Natural killer cell (primary cell): ENCODE measurements at regions not wholly inside any gene's neighbourhood (a gene's known extent, or its start where the extent isn't known, plus 50 kb on each side); places are given as distances from the start of the nearest gene placed in this dataset.
"Not testable (repeated sequence)": the region's sequence is repeated elsewhere in the genome, so short reads cannot be mapped to it uniquely, and the experiment has no call there.

Experiments
- ATAC-seq, 3 donors: fragments of 150-1000 bp in 2 of 3; fragments of 200-7000 bp in 1 of 3; cut with Tn5 transposase; 1 replicate in 1 of 3; 2 replicates in 2 of 3; pipeline ENCODE4 v1.10.0; 2021; ENCODE audit warnings: mild to moderate bottlenecking in 2 of 3, moderate library complexity in 2 of 3
- DNase-seq, 2 donors: peaks; one replicate each; pipeline versions ENCODE4 v3.0.0 to v3.0.0-alpha.2; 2013 to 2021; ENCODE audit warnings: mixed read lengths in 1 of 2
- H3K27ac ChIP-seq: one replicate; pipeline ENCODE4 v1.5.1; 2013; ENCODE audit warnings: mild to moderate bottlenecking, low read length
- H3K27me3 ChIP-seq: one replicate; pipeline ENCODE4 v1.6.1; 2013; ENCODE audit warnings: low read length; ENCODE audit not compliant: control insufficient read depth, insufficient read depth
- H3K36me3 ChIP-seq: one replicate; pipeline ENCODE4 v1.6.1; 2013; ENCODE audit warnings: low read length; ENCODE audit not compliant: control insufficient read depth, insufficient read depth
- H3K4me1 ChIP-seq: one replicate; pipeline ENCODE4 v1.6.1; 2013; ENCODE audit warnings: low read length; ENCODE audit not compliant: control insufficient read depth, insufficient read depth
- H3K4me3 ChIP-seq: one replicate; pipeline ENCODE4 v1.5.1; 2013; ENCODE audit warnings: low read length
- H3K9me3 ChIP-seq: one replicate; pipeline ENCODE4 v1.6.1; 2013; ENCODE audit warnings: low read length; ENCODE audit not compliant: control insufficient read depth, insufficient read depth
- H3K27ac Mint-ChIP-seq, 2 donors: one replicate each; pipeline ENCODE4 v1.8.0; 2022; ENCODE audit warnings: mild to moderate bottlenecking in 2 of 2, mixed read lengths in 2 of 2, moderate library complexity in 1 of 2
- H3K27me3 Mint-ChIP-seq, 2 donors: one replicate each; pipeline ENCODE4 v1.8.0; 2022; ENCODE audit warnings: low read depth in 2 of 2, mixed read lengths in 2 of 2
- H3K36me3 Mint-ChIP-seq: one replicate; pipeline ENCODE4 v1.8.0; 2022; ENCODE audit warnings: mixed read lengths
- H3K4me1 Mint-ChIP-seq, 2 donors: one replicate each; pipeline ENCODE4 v1.8.0; 2022; ENCODE audit warnings: mixed read lengths in 2 of 2
- H3K4me3 Mint-ChIP-seq: one replicate; pipeline ENCODE4 v1.8.0; 2022; ENCODE audit warnings: mild to moderate bottlenecking, moderate library complexity, mixed read lengths
- H3K9me3 Mint-ChIP-seq, 2 donors: one replicate each; pipeline ENCODE4 v1.8.0; 2022; ENCODE audit warnings: mixed read lengths in 2 of 2
- CTCF ChIP-seq: fragments of 200-600 bp; IDR thresholded peaks from one replicate; pipeline ENCODE4 v1.8.0; 2022; ENCODE audit warnings: antibody characterized with exemption
- WGBS: methylation state at CpG from one replicate; pipeline ENCODE4 v1.1.7; 2013; ENCODE audit warnings: missing lambda C conversion rate; ENCODE audit not compliant: insufficient coverage; 5-methylcytosine and 5-hydroxymethylcytosine counted together
- intact Hi-C: fragments of 100-400 bp; cut with micrococcal nuclease; formaldehyde crosslinking; loops from one replicate; pipeline ENCODE4 v1.14.2; 2022

- peak; percentile 88 to 99 (median 95) for ATAC-seq
- H3K4me1 ChIP-seq: peaks cover 3% of the 10 kb centered on the region
- Mint-ChIP-seq H3K36me3 (no peaks in the 10 kb centered on the region), H3K9me3 (no peaks in the 10 kb centered on the region), H3K27ac (peak overlapping the region in 1 of 2 donors; percentile 15), H3K27me3 (peaks cover 7 to 9% of the 10 kb centered on the region in 2 donors), H3K4me1 (peaks cover 16 to 20% of the 10 kb centered on the region in 2 donors), H3K4me3 (no peak overlapping the region)
- intact Hi-C loops: loop anchor here (1.0 to 2.0 kb wide), 4 partner anchors 151 to 583 kb away; no protein-coding TSS in a partner anchor
- no peaks in the 10 kb centered on the region for H3K27me3 ChIP-seq
- no peak overlapping the region for H3K4me3 ChIP-seq
- no peaks in the 10 kb centered on the region for H3K9me3 ChIP-seq
- peak; percentile 56 to 84 for DNase-seq
- no peak overlapping the region for H3K27ac ChIP-seq
- 18% methylated on average over 12 of the region's 17 CpGs for WGBS
- peak; percentile 82 for TF ChIP-seq CTCF
- no peaks in the 10 kb centered on the region for H3K36me3 ChIP-seq
Measured at GRCh38 chr7:142632271-142633134, 116.8 kb upstream of the PRSS1 start.

DNA sequence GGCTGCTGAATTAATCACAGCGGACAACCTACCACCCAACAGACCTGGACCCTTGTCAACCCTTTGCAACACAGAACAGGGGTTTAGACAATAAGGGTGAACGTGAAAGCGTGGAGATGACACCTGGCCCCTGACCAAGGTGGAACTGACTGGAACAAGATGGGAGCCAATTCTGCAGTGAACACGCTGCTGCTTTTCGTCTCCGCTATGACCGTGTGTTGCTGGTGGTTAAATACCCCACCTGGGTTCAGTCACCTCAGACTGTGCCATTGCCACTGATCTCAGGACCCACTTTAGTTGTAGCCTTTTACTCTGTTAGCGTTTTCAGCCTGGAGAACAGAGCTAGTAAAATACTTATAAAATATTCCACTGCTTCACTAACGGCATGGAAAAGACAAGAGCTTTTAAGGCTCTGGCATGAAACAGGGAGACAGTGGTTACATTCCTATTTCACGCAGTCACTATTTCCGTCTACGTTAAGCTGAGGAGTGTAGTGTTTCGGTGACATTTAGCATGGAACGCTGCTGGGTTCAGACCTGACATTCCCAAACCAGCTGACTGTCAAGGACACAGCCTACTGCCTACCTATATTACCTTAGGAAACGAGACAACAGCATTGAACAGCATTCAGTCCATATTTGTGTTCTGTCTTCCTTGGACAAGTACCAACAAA lies 119.5 kb upstream of the PRSS1 start:
- Histone ChIP-seq H3K4me1 (peaks cover 3% of the 10 kb centered on the region), H3K9me3 (no peaks in the 10 kb centered on the region), H3K36me3 (no peaks in the 10 kb centered on the region), H3K4me3 (no peak overlapping the region), H3K27ac (no peak overlapping the region), H3K27me3 (peaks cover 4% of the 10 kb centered on the region)
- 93% methylated on average over 15 of the region's 15 CpGs for WGBS
- ATAC-seq (no peak), DNase-seq (no peak)
- no peaks in the 10 kb centered on the region for H3K9me3 Mint-ChIP-seq
- H3K4me3 Mint-ChIP-seq: no peak overlapping the region
- peaks cover 7 to 15% of the 10 kb centered on the region in 2 donors for H3K4me1 Mint-ChIP-seq
- no peak for TF ChIP-seq CTCF
- no peak overlapping the region for H3K27ac Mint-ChIP-seq
- peaks cover 7 to 12% of the 10 kb centered on the region in 2 donors for H3K27me3 Mint-ChIP-seq
- intact Hi-C loops: no loop called here
- no peaks in the 10 kb centered on the region for H3K36me3 Mint-ChIP-seq

DNA sequence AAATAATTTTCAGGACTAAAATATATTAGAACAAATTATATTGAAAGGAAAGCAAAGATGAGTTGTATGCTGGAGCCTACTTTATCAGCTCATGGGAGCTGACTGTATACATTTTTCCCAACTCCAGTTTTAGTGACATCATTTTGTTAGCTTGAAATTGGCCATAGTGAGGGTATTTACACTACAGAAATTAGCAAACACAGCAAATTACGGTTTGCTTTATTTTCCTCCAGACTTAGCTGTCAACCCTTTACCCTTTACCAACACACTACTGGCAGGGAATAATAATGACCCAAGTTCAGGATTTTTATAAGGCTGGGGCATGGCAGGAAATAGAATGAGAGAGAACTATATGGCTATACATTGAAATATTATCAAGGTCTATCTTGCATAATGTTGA lies 120.3 kb upstream of the PRSS1 start:
- Histone ChIP-seq H3K36me3 (no peaks in the 10 kb centered on the region), H3K4me1 (peaks cover 3% of the 10 kb centered on the region), H3K9me3 (no peaks in the 10 kb centered on the region), H3K4me3 (no peak overlapping the region), H3K27ac (no peak overlapping the region), H3K27me3 (peaks cover 4% of the 10 kb centered on the region)
- Mint-ChIP-seq H3K27me3 (peaks cover 7 to 12% of the 10 kb centered on the region in 2 donors), H3K36me3 (no peaks in the 10 kb centered on the region), H3K27ac (no peak overlapping the region), H3K4me1 (peaks cover 7 to 15% of the 10 kb centered on the region in 2 donors), H3K4me3 (no peak overlapping the region), H3K9me3 (no peaks in the 10 kb centered on the region)
- no peak for ATAC-seq
- no peak for TF ChIP-seq CTCF
- DNase-seq: no peak
- WGBS: no CpG with 5 or more reads among the region's 1 CpG
- intact Hi-C loops: no loop called here

DNA sequence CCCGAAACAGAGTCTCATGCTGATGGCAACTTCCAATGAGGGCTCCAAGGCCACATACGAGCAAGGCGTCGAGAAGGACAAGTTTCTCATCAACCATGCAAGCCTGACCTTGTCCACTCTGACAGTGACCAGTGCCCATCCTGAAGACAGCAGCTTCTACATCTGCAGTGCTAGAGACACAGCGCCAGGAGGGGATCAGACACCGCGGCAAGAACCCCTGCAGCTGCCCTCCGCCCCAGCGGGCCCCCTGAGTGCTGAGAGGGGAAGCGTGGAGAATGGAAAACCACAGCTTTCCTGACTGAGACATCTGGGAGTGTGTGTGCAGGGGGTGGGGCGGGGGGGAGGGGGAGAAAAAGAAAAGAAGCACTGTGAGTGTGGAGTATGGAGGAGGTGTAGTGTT lies 122.0 kb upstream of the PRSS1 start:
- H3K4me3 ChIP-seq, H3K27ac ChIP-seq, H3K4me1 ChIP-seq, H3K27me3 ChIP-seq, intact Hi-C loops, H3K27ac Mint-ChIP-seq, DNase-seq, H3K36me3 ChIP-seq, H3K4me3 Mint-ChIP-seq, H3K9me3 ChIP-seq, H3K36me3 Mint-ChIP-seq, H3K9me3 Mint-ChIP-seq, ATAC-seq, H3K27me3 Mint-ChIP-seq, H3K4me1 Mint-ChIP-seq: not testable (repeated sequence)
- WGBS: 30% methylated on average over 11 of the region's 11 CpGs
